ENCODE measurements at regions not wholly inside any gene's neighbourhood (a gene's known extent, or its start where the extent isn't known, plus 50 kb on each side); places are given as distances from the start of the nearest gene placed in this dataset.
"Not testable (repeated sequence)": the region's sequence is repeated elsewhere in the genome, so short reads cannot be mapped to it uniquely, and the experiment has no call there.

DNA sequence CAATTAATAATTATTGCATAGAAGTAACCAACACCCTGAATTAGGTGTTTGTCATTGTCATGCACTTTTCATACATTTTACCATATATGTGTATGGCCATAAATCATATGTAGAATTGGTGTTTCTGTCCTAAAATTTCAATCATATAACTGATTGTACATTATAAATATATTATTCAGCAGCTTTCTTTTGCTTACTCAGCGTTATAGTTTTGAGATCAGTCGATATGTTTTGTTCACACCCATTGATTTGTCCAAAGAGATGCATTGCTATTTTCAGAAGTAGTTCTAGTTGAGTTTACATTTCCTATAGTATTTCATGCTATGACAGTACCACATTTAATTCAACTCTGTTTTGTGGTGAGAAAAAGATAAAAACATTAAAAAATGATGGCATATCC, 50.5 kb upstream of the PARP4 start:
- DNase-seq, result no peak
- Mint-ChIP-seq H3K9me3 (no peaks in the 10 kb centered on the region), H3K4me3 (no peak overlapping the region), H3K27ac (no peak overlapping the region), H3K4me1 (ENCODE audit: low read depth) (peaks cover 7% of the 10 kb centered on the region), H3K27me3 (ENCODE audit: insufficient read depth) (peaks cover 9% of the 10 kb centered on the region), H3K36me3 (ENCODE audit: low read depth) (no peaks in the 10 kb centered on the region)
- TF ChIP-seq, protein P1, sequence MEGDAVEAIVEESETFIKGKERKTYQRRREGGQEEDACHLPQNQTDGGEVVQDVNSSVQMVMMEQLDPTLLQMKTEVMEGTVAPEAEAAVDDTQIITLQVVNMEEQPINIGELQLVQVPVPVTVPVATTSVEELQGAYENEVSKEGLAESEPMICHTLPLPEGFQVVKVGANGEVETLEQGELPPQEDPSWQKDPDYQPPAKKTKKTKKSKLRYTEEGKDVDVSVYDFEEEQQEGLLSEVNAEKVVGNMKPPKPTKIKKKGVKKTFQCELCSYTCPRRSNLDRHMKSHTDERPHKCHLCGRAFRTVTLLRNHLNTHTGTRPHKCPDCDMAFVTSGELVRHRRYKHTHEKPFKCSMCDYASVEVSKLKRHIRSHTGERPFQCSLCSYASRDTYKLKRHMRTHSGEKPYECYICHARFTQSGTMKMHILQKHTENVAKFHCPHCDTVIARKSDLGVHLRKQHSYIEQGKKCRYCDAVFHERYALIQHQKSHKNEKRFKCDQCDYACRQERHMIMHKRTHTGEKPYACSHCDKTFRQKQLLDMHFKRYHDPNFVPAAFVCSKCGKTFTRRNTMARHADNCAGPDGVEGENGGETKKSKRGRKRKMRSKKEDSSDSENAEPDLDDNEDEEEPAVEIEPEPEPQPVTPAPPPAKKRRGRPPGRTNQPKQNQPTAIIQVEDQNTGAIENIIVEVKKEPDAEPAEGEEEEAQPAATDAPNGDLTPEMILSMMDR (IDR thresholded peaks at IDR 0.05), result no peak

DNA sequence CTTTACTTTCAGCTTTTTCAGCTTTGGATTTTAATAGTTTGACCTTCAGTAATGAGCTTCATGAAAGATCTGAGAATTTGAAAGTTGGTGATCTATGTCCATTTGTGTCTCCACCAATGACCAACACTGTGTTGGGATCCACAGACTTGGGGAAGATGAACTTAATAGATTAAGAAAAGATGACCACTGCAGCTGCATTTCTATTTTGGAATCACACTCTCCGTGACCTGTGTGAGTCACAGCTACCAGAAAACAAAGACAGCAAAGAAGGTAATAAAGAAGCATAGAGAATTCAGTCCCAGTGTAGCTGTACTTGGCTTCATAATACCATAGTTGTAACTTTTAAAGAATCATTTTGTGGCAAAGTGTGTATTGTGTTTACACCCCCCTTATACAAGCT, 51.4 kb upstream of the PARP4 start:
- peak; percentile 21 for DNase-seq
- H3K27ac Mint-ChIP-seq; H3K27me3 Mint-ChIP-seq (ENCODE audit: insufficient read depth); H3K36me3 Mint-ChIP-seq (ENCODE audit: low read depth); H3K9me3 Mint-ChIP-seq; H3K4me3 Mint-ChIP-seq; H3K4me1 Mint-ChIP-seq (ENCODE audit: low read depth): not testable (repeated sequence)

DNA sequence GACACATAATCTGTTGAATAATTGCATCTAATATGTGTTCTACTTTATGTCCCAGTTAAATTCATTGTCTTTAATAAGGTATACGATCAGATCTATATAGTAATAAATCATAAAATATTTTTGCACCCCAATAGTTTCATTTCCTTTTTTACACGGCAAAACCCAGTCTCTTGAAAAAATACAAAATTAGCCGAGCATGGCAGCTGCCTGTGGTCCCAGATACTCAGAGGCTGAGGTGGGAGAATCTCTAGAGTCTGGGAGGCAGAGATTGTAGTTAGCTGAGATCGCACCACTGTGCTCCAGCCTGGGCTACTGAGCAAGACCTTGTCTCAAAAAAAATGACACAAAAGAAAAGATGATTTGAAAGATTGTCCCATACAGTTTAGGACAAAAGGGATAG, 52.3 kb upstream of the PARP4 start:
- Mint-ChIP-seq H3K4me3 (no peak overlapping the region), H3K27me3 (ENCODE audit: insufficient read depth) (peaks cover 4% of the 10 kb centered on the region; the same call in 1 of the 2 replicates), H3K27ac (no peak overlapping the region), H3K9me3 (no peaks in the 10 kb centered on the region), H3K4me1 (ENCODE audit: low read depth) (peaks cover 7% of the 10 kb centered on the region), H3K36me3 (ENCODE audit: low read depth) (no peaks in the 10 kb centered on the region)
- DNase-seq, result no peak
- TF ChIP-seq, protein P1 (IDR thresholded peaks at IDR 0.05), result no peak

DNA sequence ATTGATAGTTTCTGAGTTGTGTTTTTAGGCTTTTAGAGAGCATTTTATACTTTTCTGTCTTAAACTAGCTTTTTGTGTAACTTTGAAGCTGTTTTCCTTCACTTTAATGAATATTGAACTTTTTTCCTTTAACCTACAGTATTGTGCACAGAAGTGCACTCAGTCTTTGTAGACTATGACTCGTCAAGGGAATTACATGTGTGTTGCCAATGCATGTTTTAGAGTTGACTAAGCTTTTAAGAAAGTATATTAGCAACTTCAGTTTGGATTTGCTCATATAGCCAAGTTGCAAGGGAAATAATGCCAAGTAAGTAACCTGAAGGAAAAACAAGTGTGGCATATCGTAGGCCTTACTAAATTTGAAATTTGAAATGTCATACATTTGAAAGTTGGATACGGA, 55.0 kb upstream of the PARP4 start:
- not testable (repeated sequence) for H3K27me3 Mint-ChIP-seq (ENCODE audit: insufficient read depth); H3K9me3 Mint-ChIP-seq; H3K4me3 Mint-ChIP-seq; H3K4me1 Mint-ChIP-seq (ENCODE audit: low read depth); H3K36me3 Mint-ChIP-seq (ENCODE audit: low read depth); DNase-seq; H3K27ac Mint-ChIP-seq

DNA sequence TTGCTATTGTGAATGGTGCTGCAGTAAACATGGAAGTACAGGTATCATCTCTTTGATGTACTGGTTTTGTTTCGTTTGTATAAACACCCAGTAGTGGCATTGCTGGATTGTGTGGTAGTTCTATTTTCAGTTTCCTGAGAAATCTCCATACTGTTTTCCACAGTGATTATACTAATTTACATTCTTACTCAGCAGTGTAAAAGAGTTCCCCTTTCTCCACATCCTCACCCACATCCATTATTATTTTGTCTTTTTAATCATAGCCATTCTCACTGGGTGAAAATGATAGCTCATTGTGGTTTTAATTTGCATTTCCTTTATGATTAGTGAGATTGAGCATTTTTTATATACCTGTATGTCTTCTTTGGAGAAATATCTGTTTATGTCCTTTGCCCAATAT, 62.3 kb upstream of the PARP4 start:
- Mint-ChIP-seq H3K4me1 (ENCODE audit: low read depth) (no peaks in the 10 kb centered on the region), H3K9me3 (no peaks in the 10 kb centered on the region), H3K4me3 (no peak overlapping the region), H3K27me3 (ENCODE audit: insufficient read depth) (peaks cover 28% of the 10 kb centered on the region), H3K27ac (no peak overlapping the region), H3K36me3 (ENCODE audit: low read depth) (no peaks in the 10 kb centered on the region)
- no peak for DNase-seq
- TF ChIP-seq, protein P1 (IDR thresholded peaks at IDR 0.05), result no peak

DNA sequence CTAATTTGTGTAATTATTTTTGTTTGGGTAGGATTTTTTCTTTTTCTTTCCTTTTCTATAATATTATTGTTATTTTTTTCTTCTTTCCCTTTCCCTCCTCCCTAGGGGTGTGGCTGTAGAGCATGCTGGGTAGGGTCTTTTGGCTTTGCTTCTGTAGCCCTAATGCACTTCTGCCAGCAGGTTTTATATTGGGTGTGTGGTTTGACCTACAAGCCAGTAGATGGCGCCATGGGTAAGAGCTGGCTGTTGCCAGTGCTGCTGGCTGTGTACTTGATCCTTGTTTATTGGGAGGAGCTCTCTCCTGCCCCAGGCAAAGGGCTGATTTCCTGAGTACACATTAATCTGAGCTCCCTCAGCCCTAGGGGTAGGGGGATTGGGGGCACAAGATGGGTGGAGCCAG, 67.7 kb upstream of the PARP4 start:
- TF ChIP-seq, protein P1 (IDR thresholded peaks at IDR 0.05), result peak; percentile 77
- peaks cover 13% of the 10 kb centered on the region for H3K27me3 Mint-ChIP-seq (ENCODE audit: insufficient read depth)
- not testable (repeated sequence) for H3K36me3 Mint-ChIP-seq (ENCODE audit: low read depth); H3K27ac Mint-ChIP-seq; H3K9me3 Mint-ChIP-seq; H3K4me1 Mint-ChIP-seq (ENCODE audit: low read depth)
- peak; percentile 31 for DNase-seq
- H3K4me3 Mint-ChIP-seq, result peak overlapping the region; percentile 77; the same call in 1 of the 2 replicates

DNA sequence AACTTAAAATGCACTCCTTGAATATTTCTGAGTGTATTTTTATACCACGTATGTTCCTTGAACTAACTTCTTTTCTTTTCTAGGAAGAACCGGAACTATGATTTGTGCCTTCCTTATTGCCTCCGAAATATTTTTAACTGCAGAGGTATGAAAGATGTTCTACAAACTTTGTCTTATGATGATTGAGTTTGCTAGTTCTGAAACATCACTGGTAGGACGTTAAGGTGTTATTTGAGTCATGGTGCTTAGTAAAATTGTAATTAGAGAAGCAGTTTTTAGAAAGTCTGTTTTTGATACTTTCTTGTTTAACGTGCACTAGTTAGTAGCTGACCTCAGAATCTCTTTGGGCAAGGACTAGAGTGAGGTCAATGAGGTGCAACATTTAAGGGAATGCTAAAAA, 69.0 kb upstream of the PARP4 start:
- H3K4me1 Mint-ChIP-seq (ENCODE audit: low read depth); H3K27me3 Mint-ChIP-seq (ENCODE audit: insufficient read depth); DNase-seq; H3K4me3 Mint-ChIP-seq; H3K36me3 Mint-ChIP-seq (ENCODE audit: low read depth); H3K27ac Mint-ChIP-seq; H3K9me3 Mint-ChIP-seq: not testable (repeated sequence)

DNA sequence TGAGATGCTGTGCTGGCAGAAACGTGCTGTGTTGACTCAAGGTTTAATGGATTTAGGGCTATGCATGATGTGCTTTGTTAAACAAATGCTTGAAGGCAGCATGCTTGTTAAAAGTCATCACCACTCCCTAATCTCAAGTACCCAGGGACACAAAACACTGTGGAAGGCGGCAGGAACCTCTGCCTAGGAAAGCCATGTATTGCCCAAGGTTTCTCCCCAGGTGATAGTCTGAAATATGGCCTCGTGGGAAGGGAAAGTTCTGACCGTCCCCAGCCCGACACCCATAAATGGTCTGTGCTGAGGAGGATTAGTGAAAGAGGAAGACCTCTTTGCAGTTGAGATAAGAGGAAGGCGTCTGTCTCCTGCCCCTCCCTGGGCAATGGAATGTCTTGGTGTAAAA, 79.1 kb upstream of the PARP4 start:
- not testable (repeated sequence) for H3K4me3 Mint-ChIP-seq; H3K27ac Mint-ChIP-seq; H3K36me3 Mint-ChIP-seq (ENCODE audit: low read depth); H3K27me3 Mint-ChIP-seq (ENCODE audit: insufficient read depth); H3K4me1 Mint-ChIP-seq (ENCODE audit: low read depth); DNase-seq; H3K9me3 Mint-ChIP-seq

DNA sequence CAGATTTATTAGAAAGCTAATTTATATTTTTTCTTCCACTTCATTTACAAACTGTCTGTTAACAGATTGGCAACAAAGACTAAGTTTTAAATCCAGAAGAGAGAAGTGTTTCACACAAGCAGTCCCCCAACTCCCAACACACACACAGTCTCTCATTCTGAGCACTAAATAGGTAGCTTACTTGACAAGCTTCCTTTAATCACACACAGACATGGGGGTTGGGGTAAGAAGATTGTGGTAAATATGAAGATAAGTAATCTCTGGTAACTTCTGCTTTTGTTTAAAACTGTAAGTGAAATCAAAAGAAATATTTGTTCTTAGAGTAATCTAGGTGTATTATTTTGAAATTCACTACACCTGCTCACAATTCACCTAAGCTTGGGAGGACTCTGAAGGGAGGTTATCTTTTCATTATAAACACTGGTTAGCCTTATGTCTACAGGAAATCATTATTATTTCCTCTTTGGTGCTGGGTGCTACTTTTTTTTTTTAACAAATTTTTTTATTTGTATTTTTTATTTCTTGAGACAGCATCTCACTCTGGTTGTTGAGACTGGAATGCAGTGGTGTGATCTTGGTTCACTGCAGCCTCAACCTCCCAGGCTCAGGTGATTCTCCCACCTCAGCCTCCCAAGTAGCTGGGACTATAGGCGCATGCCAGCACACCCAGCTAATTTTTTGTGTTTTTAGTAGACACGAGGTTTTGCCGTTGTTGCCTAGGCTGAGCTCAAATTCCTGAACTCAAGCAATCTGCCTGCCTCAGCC, 82.1 kb upstream of the ATP12A start:
- not testable (repeated sequence) for H3K36me3 Mint-ChIP-seq (ENCODE audit: low read depth); DNase-seq; H3K27me3 Mint-ChIP-seq (ENCODE audit: insufficient read depth); H3K4me1 Mint-ChIP-seq (ENCODE audit: low read depth); H3K4me3 Mint-ChIP-seq; H3K9me3 Mint-ChIP-seq; H3K27ac Mint-ChIP-seq

DNA sequence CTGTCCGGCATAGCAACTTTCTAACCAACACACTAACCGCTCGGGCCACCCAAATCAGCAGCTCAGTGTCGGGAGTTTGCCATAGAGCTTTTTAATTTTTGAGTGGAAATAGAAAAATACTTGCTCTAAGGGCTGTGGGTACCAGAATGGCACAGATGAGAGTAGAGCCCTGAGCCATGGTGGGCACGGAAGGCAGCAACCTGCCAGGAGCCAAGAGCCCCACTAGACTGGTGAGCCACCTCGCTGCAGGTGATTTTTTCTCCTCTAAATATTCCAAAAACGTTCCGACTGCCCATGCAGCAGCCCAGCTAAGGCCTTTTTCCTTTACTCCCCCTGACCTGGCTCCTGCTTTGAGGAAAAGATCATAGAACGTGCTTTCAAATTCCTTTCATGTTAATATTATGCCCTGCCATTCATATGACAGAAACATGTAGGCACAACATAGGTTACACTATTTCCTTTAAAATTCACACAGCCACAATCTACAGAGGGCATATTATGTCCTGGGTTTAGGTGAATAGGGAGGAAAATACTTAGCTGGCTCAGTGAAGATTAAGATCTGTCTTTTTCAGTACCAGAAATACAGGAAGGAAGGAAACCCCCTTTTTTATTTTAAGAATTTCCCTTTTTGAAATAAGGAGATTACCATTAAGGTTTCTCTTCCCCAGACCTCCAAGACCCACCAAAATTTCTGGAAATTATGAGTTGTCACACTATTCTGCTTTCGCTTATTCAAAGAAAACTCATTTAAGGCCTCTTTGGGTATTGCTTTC, 81.0 kb upstream of the ATP12A start:
- not testable (repeated sequence) for H3K27ac Mint-ChIP-seq; H3K36me3 Mint-ChIP-seq (ENCODE audit: low read depth); DNase-seq; H3K4me1 Mint-ChIP-seq (ENCODE audit: low read depth); H3K9me3 Mint-ChIP-seq; H3K27me3 Mint-ChIP-seq (ENCODE audit: insufficient read depth); H3K4me3 Mint-ChIP-seq

Data from HFFc6 (cell line).